ENCODE measurements at regions not wholly inside any gene's neighbourhood (a gene's known extent, or its start where the extent isn't known, plus 50 kb on each side); places are given as distances from the start of the nearest gene placed in this dataset.

GRCh38 chr3:72329354-72329753 is 518.9 kb downstream of the SHQ1 start:
- no peak for ATAC-seq
- BruUV-seq (replicated peaks): no TSS peak
- Histone ChIP-seq H3K27ac (ENCODE audit: low read length) (no peak overlapping the region), H3K36me3 (ENCODE audit: control insufficient read depth, insufficient read depth, low read length) (no peaks in the 10 kb centered on the region), H3K4me3 (ENCODE audit: low read depth in 2 of 2, low read length in 2 of 2) (no peak overlapping the region), H3K4me1 (ENCODE audit: control insufficient read depth, insufficient read depth, low read length) (no peaks in the 10 kb centered on the region), H3K9me3 (ENCODE audit: control insufficient read depth, insufficient read depth, low read depth, low read length) (no peaks in the 10 kb centered on the region), H3K27me3 (ENCODE audit: control insufficient read depth, insufficient read depth, low read length) (no peaks in the 10 kb centered on the region)
- no peak for DNase-seq (ENCODE audit: low read depth, low spot score)
- TF ChIP-seq TCF7L2 (IDR thresholded peaks at IDR 0.05; ENCODE audit: low read depth, low read length) (no peak), REST (IDR thresholded peaks at IDR 0.05; ENCODE audit: insufficient read depth in 1 of 2, low read depth in 2 of 2, low read length in 1 of 2) (no peak), POLR2AphosphoS5 (IDR thresholded peaks at IDR 0.05; ENCODE audit: low read depth, low read length) (no peak)
- POLR2A ChIA-PET: no interaction called here
- CTCF ChIA-PET: no interaction called here
- in situ Hi-C loops (cut with HindIII; ENCODE audit: low pct_unique_long_range_greater_than_20kb, low sequenced_read_pairs): no loop called here
- intact Hi-C loops (cut with micrococcal nuclease; ENCODE audit: unreplicated experiment): no loop called here

- in situ Hi-C loops (cut with HindIII; ENCODE audit: low pct_unique_long_range_greater_than_20kb, low sequenced_read_pairs): no loop called here
- intact Hi-C loops (cut with micrococcal nuclease; ENCODE audit: unreplicated experiment): no loop called here
- Histone ChIP-seq H3K4me1 (ENCODE audit: control insufficient read depth, insufficient read depth, low read length) (no peaks in the 10 kb centered on the region), H3K36me3 (ENCODE audit: control insufficient read depth, insufficient read depth, low read length) (no peaks in the 10 kb centered on the region), H3K27ac (ENCODE audit: low read length) (no peak overlapping the region), H3K27me3 (ENCODE audit: control insufficient read depth, insufficient read depth, low read length) (no peaks in the 10 kb centered on the region), H3K9me3 (ENCODE audit: control insufficient read depth, insufficient read depth, low read depth, low read length) (no peaks in the 10 kb centered on the region), H3K4me3 (ENCODE audit: low read depth in 2 of 2, low read length in 2 of 2) (no peak overlapping the region)
- no peak for TF ChIP-seq REST (IDR thresholded peaks at IDR 0.05; ENCODE audit: insufficient read depth in 1 of 2, low read depth in 2 of 2, low read length in 1 of 2)
- no peak for TF ChIP-seq TCF7L2 (IDR thresholded peaks at IDR 0.05; ENCODE audit: low read depth, low read length)
- no peak for TF ChIP-seq POLR2AphosphoS5 (IDR thresholded peaks at IDR 0.05; ENCODE audit: low read depth, low read length)
- no peak for TF ChIP-seq SIN3A (IDR thresholded peaks at IDR 0.05; ENCODE audit: borderline replicate concordance, insufficient read depth, low read depth, low read length)
- no peak for TF ChIP-seq CTCF (IDR thresholded peaks at IDR 0.05)
- no TSS peak for BruUV-seq (replicated peaks)
- ChIA-PET POLR2A (no interaction called here), CTCF (no interaction called here)
- ATAC-seq: no peak
- DNase-seq (ENCODE audit: low read depth, low spot score): no peak
Measured at GRCh38 chr3:72328755-72329277, 519.4 kb downstream of the SHQ1 start.
